HG02840 (cell line): ENCODE measurements at regions not wholly inside any gene's neighbourhood (a gene's known extent, or its start where the extent isn't known, plus 50 kb on each side); places are given as distances from the start of the nearest gene placed in this dataset.

ENCODE experiments used
- ATAC-seq: cut with Tn5 transposase; IDR thresholded peaks from one replicate; pipeline ENCODE4 v1.9.1; 2021; ENCODE audit warnings: mild to moderate bottlenecking, moderate library complexity, moderate number of reproducible peaks; ENCODE audit not compliant: unreplicated experiment, low FRiP score

GRCh38 chr4:184879271-184879670 is 53.5 kb upstream of the ACSL1 start:
- no peak for ATAC-seq

GRCh38 chr4:184882276-184882675 is 56.5 kb upstream of the ACSL1 start:
- ATAC-seq, result no peak

- ATAC-seq, result no peak
These were observed 57.3 kb upstream of the ACSL1 start for GRCh38 chr4:184883024-184883423.

- ATAC-seq, result no peak
These were observed 59.1 kb upstream of the ACSL1 start for GRCh38 chr4:184884883-184885282.

DNA sequence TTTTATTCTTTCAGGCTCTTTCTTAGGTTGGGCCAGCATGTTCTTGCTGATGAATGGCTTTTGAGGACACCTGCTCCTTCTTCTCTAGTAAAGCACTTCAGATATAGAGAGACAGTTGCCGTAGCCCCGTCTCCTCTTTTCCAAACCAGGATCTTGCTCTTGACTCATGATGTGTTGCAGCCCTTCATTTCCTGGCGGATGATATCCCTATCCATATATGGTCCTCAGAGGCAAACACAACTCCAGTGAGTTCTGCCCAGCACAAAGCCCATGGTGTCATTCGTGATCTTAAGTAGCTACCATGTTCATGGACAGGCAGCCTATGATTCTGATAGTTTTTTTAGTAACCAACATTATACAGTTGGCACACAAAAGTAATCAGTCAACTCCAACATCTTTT is 59.8 kb upstream of the ACSL1 start:
- no peak for ATAC-seq

DNA sequence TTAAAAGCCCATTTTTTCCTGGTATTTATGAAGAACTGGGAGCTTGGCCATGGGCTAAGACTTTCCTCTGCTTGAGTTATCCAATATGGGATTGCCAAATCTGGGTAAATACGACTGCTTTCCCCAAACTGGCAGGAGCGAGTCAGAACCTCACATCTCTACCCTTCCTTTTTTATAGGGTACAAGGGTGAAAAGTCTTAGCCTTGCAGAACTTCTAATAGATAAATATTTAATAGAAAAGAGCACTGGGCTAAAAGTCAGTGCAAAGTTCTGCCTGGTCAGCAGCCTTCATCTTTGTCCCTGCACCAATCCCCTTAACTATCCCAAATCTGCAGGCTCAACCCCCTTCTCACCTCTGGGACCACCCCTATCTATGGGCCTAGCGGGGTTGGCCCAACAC is 61.6 kb upstream of the ACSL1 start:
- no peak for ATAC-seq

GRCh38 chr4:184887947-184888346 is 62.2 kb upstream of the ACSL1 start:
- no peak for ATAC-seq

GRCh38 chr4:184889666-184890335 is 64.0 kb upstream of the ACSL1 start:
- no peak for ATAC-seq

GRCh38 chr4:184890499-184890898 is 64.7 kb upstream of the ACSL1 start:
- no peak for ATAC-seq

DNA sequence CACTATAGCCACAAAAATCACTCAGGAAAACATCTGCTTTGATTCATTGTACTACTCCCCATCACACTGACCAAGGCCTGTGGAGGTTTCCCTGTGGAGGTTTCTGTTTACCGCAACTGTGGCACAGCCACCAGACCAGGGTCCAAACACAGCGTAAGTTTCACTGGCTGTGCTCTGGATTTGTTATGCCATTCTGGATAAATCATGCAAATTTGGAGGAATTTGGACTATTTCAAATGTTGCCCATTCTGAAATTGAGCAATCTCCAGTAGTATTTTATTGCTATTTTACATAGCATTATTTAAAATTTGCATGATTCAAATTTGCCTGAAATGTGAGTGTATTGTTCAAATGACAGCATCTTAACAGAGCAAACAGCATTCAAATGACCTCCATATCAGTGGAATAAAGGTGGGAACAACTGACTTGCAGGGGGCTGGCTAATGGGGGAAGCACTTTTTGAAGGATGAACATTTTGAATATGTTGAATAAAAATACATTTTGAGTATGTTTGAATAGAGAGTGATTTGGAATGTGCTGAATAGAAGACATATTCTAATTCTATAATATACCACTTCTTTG is 66.1 kb upstream of the ACSL1 start:
- ATAC-seq, result no peak

DNA sequence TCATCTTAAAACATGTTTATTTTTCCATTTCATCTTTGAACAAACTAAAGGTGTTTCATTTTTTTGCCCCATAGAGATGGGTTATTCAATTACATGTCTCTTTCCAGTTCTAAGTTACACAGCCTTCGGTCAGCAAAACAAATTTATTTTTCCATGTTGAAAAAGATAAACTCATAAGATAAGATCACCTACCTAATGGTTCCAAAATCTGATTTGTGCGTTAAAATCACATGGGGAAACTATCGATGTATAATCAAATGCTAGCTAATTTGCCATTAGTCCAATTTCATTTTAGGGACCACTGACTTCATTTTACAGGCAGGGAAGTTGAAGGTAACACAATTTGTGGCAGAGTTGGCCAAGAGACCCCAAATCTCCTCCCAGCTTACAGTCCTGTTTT is 67.2 kb upstream of the ACSL1 start:
- no peak for ATAC-seq

GRCh38 chr4:184893801-184894571 is 68.2 kb upstream of the ACSL1 start:
- ATAC-seq, result no peak

- no peak for ATAC-seq
These were observed 69.4 kb upstream of the ACSL1 start for GRCh38 chr4:184895012-184895695.

- peak; percentile 53 for ATAC-seq
These were observed 71.3 kb upstream of the ACSL1 start for GRCh38 chr4:184896868-184897715.

GRCh38 chr4:184897895-184898294 is 72.1 kb upstream of the ACSL1 start:
- no peak for ATAC-seq

DNA sequence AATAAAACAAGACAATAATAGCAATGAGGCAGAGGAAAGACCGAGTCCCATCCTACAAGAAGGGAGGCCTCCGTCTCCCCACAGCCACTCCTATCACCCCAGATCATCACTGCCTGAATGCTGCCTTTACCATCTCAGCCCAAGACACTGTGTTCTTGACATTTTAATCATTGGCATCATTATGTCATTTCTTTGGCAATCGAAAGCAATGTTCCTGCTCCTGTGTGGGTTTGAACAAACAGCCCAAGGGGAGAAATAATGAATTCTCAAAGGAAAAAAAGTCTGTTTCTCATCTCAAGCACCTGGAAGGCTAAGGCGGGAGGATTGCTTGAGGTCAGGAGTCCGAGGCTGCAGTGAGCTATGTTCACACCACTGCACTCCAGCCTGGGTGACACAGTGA is 73.0 kb upstream of the ACSL1 start:
- no peak for ATAC-seq

GRCh38 chr4:184899261-184900134 is 73.7 kb upstream of the ACSL1 start:
- ATAC-seq, result no peak

DNA sequence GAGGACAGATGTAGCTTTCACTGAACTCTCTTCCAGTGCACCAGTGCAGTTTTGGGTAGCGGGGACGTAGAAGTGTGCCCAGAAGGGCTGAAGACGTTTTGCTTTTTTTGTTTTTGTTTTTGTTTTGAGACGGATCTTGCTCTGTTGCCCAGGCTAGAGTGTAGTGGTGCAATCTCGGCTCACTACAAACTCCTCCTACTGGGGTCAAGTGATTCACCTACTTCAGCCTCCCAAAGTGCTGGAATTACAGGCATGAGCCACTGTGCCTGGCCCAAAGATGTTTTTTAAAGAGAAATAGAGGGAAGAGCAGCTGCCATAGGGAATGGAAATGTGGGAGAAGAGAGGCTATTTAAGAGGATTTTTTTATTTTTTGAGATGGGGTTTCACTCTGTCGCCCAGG is 74.4 kb upstream of the ACSL1 start:
- ATAC-seq, result no peak

- ATAC-seq, result no peak
These were observed 76.8 kb upstream of the ACSL1 start for GRCh38 chr4:184902550-184902949.
